ENCODE measurements at regions not wholly inside any gene's neighbourhood (a gene's known extent, or its start where the extent isn't known, plus 50 kb on each side); places are given as distances from the start of the nearest gene placed in this dataset.

GRCh38 chr2:180169474-180169873 lies 162.4 kb upstream of the CWC22 start:
- H3K4me3 Mint-ChIP-seq, result no peak overlapping the region
- peaks cover 37 to 45% of the 10 kb centered on the region in 2 experiments for H3K9me3 Mint-ChIP-seq
- H3K4me1 Mint-ChIP-seq, result no peaks in the 10 kb centered on the region
- Histone ChIP-seq H3K4ac (ENCODE audit: low read depth, low read length) (no peak overlapping the region), H2AK5ac (ENCODE audit: insufficient read length, low read length) (no peak overlapping the region), H2BK120ac (ENCODE audit: low read depth, low read length, poor library complexity, severe bottlenecking) (no peak overlapping the region), H3K9me3 (ENCODE audit: control insufficient read depth, low read depth, low read length) (peaks cover 22% of the 10 kb centered on the region), H3K56ac (ENCODE audit: insufficient read length, low read depth, low read length) (no peak overlapping the region), H4K20me1 (ENCODE audit: control insufficient read depth, insufficient read depth, insufficient read length) (no peaks in the 10 kb centered on the region), H3K14ac (ENCODE audit: insufficient read depth, low read length) (no peak overlapping the region), H2BK5ac (ENCODE audit: insufficient read length, low read length) (no peak overlapping the region), H3K9ac (ENCODE audit: extremely low read depth, insufficient read length, low read length) (no peak overlapping the region), H2BK15ac (ENCODE audit: low read depth, low read length) (no peak overlapping the region), H4K8ac (replicated peaks; ENCODE audit: insufficient read length, low read depth, low read length) (no peak overlapping the region), H3T11ph (ENCODE audit: low read length) (no peak overlapping the region), H2AFZ (ENCODE audit: low read length) (no peak overlapping the region), H4K91ac (ENCODE audit: insufficient read length, low read depth, low read length) (no peak overlapping the region), H3K4me2 (ENCODE audit: insufficient read depth, insufficient read length, low read length) (no peak overlapping the region), H3K27ac (ENCODE audit: insufficient read length, low read depth, low read length) (no peak overlapping the region), H3K18ac (ENCODE audit: insufficient read length, low read depth, low read length) (no peak overlapping the region), H3K79me1 (ENCODE audit: insufficient read depth, low read depth, low read length, poor library complexity, severe bottlenecking) (no peaks in the 10 kb centered on the region), H3K23me2 (ENCODE audit: insufficient read length, low read depth, low read length, poor library complexity, severe bottlenecking) (no peaks in the 10 kb centered on the region), H3K23ac (ENCODE audit: insufficient read length, low read depth, low read length) (no peak overlapping the region), H2BK12ac (ENCODE audit: insufficient read length, low read depth, low read length) (no peak overlapping the region), H4K5ac (ENCODE audit: insufficient read length, low read depth, low read length) (no peak overlapping the region), H3K79me2 (ENCODE audit: insufficient read depth, low read length) (no peaks in the 10 kb centered on the region), H3K27me3 (ENCODE audit: insufficient read depth, low read length) (no peaks in the 10 kb centered on the region), H2BK20ac (ENCODE audit: low read depth, low read length, poor library complexity, severe bottlenecking) (no peak overlapping the region), H3K4me1 (ENCODE audit: insufficient read depth, low read length) (no peaks in the 10 kb centered on the region)
- TF ChIP-seq, protein P1, sequence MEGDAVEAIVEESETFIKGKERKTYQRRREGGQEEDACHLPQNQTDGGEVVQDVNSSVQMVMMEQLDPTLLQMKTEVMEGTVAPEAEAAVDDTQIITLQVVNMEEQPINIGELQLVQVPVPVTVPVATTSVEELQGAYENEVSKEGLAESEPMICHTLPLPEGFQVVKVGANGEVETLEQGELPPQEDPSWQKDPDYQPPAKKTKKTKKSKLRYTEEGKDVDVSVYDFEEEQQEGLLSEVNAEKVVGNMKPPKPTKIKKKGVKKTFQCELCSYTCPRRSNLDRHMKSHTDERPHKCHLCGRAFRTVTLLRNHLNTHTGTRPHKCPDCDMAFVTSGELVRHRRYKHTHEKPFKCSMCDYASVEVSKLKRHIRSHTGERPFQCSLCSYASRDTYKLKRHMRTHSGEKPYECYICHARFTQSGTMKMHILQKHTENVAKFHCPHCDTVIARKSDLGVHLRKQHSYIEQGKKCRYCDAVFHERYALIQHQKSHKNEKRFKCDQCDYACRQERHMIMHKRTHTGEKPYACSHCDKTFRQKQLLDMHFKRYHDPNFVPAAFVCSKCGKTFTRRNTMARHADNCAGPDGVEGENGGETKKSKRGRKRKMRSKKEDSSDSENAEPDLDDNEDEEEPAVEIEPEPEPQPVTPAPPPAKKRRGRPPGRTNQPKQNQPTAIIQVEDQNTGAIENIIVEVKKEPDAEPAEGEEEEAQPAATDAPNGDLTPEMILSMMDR (conservative IDR thresholded peaks at IDR 0.05), result no peak
- no peak overlapping the region for H3K27ac Mint-ChIP-seq
- DNase-seq, result no peak
- H3K36me3 Mint-ChIP-seq (ENCODE audit: insufficient read depth in 1 of 3, low read depth in 3 of 3), result peaks cover 25 to 52% (median 26%) of the 10 kb centered on the region in 3 experiments
- no peaks in the 10 kb centered on the region; the same call in 1 of the 2 replicates for H3K27me3 Mint-ChIP-seq (ENCODE audit: low read depth)

Measured in H9 (cell line).